ENCODE measurements at regions not wholly inside any gene's neighbourhood (a gene's known extent, or its start where the extent isn't known, plus 50 kb on each side); places are given as distances from the start of the nearest gene placed in this dataset.

DNA sequence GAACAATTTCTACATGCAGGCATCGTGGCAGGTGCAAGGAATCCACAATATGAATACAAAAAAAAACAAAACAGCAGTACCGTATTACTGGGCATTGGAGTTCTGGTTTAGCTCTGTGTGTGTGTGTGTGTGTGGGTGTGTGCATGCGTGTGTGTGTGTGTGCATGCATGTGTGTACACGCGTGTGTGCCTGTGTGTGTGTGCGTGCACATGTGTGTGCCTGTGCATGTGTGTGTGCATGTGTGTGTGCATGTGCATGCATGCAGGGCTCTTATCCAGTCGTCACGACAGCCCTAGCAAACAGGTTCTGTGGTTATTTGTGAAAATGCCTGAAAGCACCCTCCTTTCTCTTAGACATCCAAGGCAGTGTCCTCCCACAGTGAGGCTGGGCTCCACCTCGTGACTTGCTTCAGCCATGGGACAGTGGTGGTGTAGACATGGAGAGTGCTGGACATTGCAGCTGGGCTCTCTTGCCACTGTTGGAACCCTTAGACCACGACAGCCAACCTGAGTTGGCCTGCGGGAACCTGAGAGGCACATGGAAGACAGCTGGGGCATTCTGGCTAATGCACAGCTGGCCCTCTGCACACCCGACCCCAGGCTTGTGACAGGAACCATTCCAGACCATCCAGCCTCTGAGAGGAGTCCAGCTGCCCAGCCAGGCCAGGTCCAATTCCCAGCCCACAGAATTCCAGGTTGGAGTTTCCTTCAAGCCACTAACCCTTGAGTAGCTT is 173.4 kb upstream of the SHH start:
- TF ChIP-seq, protein P1, sequence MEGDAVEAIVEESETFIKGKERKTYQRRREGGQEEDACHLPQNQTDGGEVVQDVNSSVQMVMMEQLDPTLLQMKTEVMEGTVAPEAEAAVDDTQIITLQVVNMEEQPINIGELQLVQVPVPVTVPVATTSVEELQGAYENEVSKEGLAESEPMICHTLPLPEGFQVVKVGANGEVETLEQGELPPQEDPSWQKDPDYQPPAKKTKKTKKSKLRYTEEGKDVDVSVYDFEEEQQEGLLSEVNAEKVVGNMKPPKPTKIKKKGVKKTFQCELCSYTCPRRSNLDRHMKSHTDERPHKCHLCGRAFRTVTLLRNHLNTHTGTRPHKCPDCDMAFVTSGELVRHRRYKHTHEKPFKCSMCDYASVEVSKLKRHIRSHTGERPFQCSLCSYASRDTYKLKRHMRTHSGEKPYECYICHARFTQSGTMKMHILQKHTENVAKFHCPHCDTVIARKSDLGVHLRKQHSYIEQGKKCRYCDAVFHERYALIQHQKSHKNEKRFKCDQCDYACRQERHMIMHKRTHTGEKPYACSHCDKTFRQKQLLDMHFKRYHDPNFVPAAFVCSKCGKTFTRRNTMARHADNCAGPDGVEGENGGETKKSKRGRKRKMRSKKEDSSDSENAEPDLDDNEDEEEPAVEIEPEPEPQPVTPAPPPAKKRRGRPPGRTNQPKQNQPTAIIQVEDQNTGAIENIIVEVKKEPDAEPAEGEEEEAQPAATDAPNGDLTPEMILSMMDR (IDR thresholded peaks at IDR 0.05; ENCODE audit: insufficient read depth, low read length, poor library complexity, severe bottlenecking), result no peak
- no peak for TF ChIP-seq EZH2phosphoT487 (conservative IDR thresholded peaks at IDR 0.05; ENCODE audit: low read length)
